ENCODE measurements at regions not wholly inside any gene's neighbourhood (a gene's known extent, or its start where the extent isn't known, plus 50 kb on each side); places are given as distances from the start of the nearest gene placed in this dataset.
A peak's percentile ranks its signal among the peaks of the same experiment; 100 is the strongest.
"Not testable (repeated sequence)": the region's sequence is repeated elsewhere in the genome, so short reads cannot be mapped to it uniquely, and the experiment has no call there.

GRCh38 chr22:15849772-15850171 lies 159.9 kb downstream of the POTEH start:
- FAIRE-seq; H3K4me1 ChIP-seq; intact Hi-C loops (cut with DNase I): not testable (repeated sequence)

GRCh38 chr22:15853716-15854373 lies 164.0 kb downstream of the POTEH start:
- H3K36me3 ChIP-seq; H3K27ac ChIP-seq; intact Hi-C loops (cut with DNase I); FAIRE-seq; H3K4me1 ChIP-seq; H3K27me3 ChIP-seq; H3K9me3 ChIP-seq; H3K4me3 ChIP-seq: not testable (repeated sequence)
- ATAC-seq, result peak in 2 of 4 donors; percentile 30 to 40
- peak in 2 of 6 donors; percentile 23 to 66 for DNase-seq
- 74 to 93% methylated on average over 9 to 10 of the region's 23 CpGs for WGBS, 2 donors

More at GRCh38 chr22:15849772-15850171, 159.9 kb downstream of the POTEH start:
- H3K27me3 ChIP-seq, H3K4me3 ChIP-seq, H3K27ac ChIP-seq, DNase-seq, H3K9me3 ChIP-seq, H3K36me3 ChIP-seq: not testable (repeated sequence)
- peak in 1 of 4 donors; percentile 11 for ATAC-seq
- 44% methylated on average over 1 of the region's 1 CpG; no CpG with 5 or more reads in 1 of the 2 donors for WGBS, 2 donors

GRCh38 chr22:15854421-15854820 lies 164.6 kb downstream of the POTEH start:
- H3K36me3 ChIP-seq; H3K27ac ChIP-seq; intact Hi-C loops (cut with DNase I); FAIRE-seq; H3K4me1 ChIP-seq; H3K27me3 ChIP-seq; H3K4me3 ChIP-seq; H3K9me3 ChIP-seq: not testable (repeated sequence)
- peak in 1 of 4 donors; percentile 42 for ATAC-seq
- peak in 3 of 6 donors; percentile 25 to 89 (median 52) for DNase-seq
- 82 to 83% methylated on average over 10 to 14 of the region's 17 CpGs for WGBS, 2 donors

- H3K36me3 ChIP-seq; H3K9me3 ChIP-seq; intact Hi-C loops (cut with DNase I); H3K27ac ChIP-seq; H3K27me3 ChIP-seq; H3K4me3 ChIP-seq; H3K4me1 ChIP-seq; FAIRE-seq: not testable (repeated sequence)
- ATAC-seq, result peak in 1 of 4 donors; percentile 14
- whole genome bisulfite sequencing, 2 donors, result 64 to 79% methylated on average over 18 to 24 of the region's 42 CpGs
- DNase-seq, result peak in 2 of 6 donors; percentile 18 to 44
Measured at GRCh38 chr22:15854978-15855377, 165.2 kb downstream of the POTEH start.

GRCh38 chr22:15880926-15881325 lies 191.1 kb downstream of the POTEH start:
- H3K36me3 ChIP-seq; FAIRE-seq; H3K27me3 ChIP-seq; intact Hi-C loops (cut with DNase I); H3K27ac ChIP-seq; H3K4me1 ChIP-seq; H3K9me3 ChIP-seq; ATAC-seq; H3K4me3 ChIP-seq: not testable (repeated sequence)
- WGBS, 2 donors, result 58 to 85% methylated on average over 2 to 4 of the region's 11 CpGs
- peak in 1 of 6 donors; percentile 9 for DNase-seq

GRCh38 chr22:15904326-15904725 lies 214.5 kb downstream of the POTEH start:
- FAIRE-seq; H3K36me3 ChIP-seq; H3K4me3 ChIP-seq; H3K4me1 ChIP-seq; H3K27ac ChIP-seq; DNase-seq; ATAC-seq; H3K27me3 ChIP-seq; intact Hi-C loops (cut with DNase I); H3K9me3 ChIP-seq: not testable (repeated sequence)
- WGBS, 2 donors, result 68 to 85% methylated on average over 1 of the region's 2 CpGs

- intact Hi-C loops (cut with DNase I); H3K27me3 ChIP-seq; H3K4me1 ChIP-seq; H3K4me3 ChIP-seq; H3K9me3 ChIP-seq; H3K27ac ChIP-seq; DNase-seq; ATAC-seq; FAIRE-seq; H3K36me3 ChIP-seq: not testable (repeated sequence)
- WGBS, 2 donors, result 71 to 78% methylated on average over 1 of the region's 1 CpG
Measured at GRCh38 chr22:15911704-15912103, 221.9 kb downstream of the POTEH start.

- intact Hi-C loops (cut with DNase I), result not testable (repeated sequence)
- 23 to 41% methylated on average over 2 of the region's 2 CpGs for WGBS, 2 donors
Measured at GRCh38 chr22:15919120-15919519, 229.3 kb downstream of the POTEH start.

GRCh38 chr22:15920941-15921340 lies 231.1 kb downstream of the POTEH start:
- H3K27ac ChIP-seq; H3K4me1 ChIP-seq; FAIRE-seq; H3K27me3 ChIP-seq; H3K9me3 ChIP-seq; intact Hi-C loops (cut with DNase I); ATAC-seq; H3K36me3 ChIP-seq; H3K4me3 ChIP-seq: not testable (repeated sequence)
- peak in 1 of 6 donors; percentile 57 for DNase-seq
- WGBS, 2 donors, result 63 to 66% methylated on average over 4 of the region's 4 CpGs

More at GRCh38 chr22:15919120-15919519, 229.3 kb downstream of the POTEH start:
- not testable (repeated sequence) for H3K9me3 ChIP-seq, H3K4me1 ChIP-seq, H3K36me3 ChIP-seq, H3K27me3 ChIP-seq, H3K4me3 ChIP-seq, H3K27ac ChIP-seq, DNase-seq, FAIRE-seq, ATAC-seq

- H3K4me1 ChIP-seq; H3K9me3 ChIP-seq; H3K27ac ChIP-seq; H3K36me3 ChIP-seq; H3K4me3 ChIP-seq; intact Hi-C loops (cut with DNase I); ATAC-seq; H3K27me3 ChIP-seq; FAIRE-seq: not testable (repeated sequence)
- peak in 1 of 6 donors; percentile 42 for DNase-seq
Measured at GRCh38 chr22:15922132-15922531, 232.3 kb downstream of the POTEH start.

GRCh38 chr22:15922666-15923065 lies 232.8 kb downstream of the POTEH start:
- ATAC-seq; H3K27me3 ChIP-seq; H3K9me3 ChIP-seq; H3K36me3 ChIP-seq; H3K4me3 ChIP-seq; FAIRE-seq; intact Hi-C loops (cut with DNase I); H3K27ac ChIP-seq; H3K4me1 ChIP-seq: not testable (repeated sequence)
- peak in 1 of 6 donors; percentile 27 for DNase-seq
- 62 to 76% methylated on average over 5 of the region's 5 CpGs for WGBS, 2 donors

GRCh38 chr22:15924820-15925219 lies 235.0 kb downstream of the POTEH start:
- H3K27me3 ChIP-seq; intact Hi-C loops (cut with DNase I); H3K9me3 ChIP-seq; H3K27ac ChIP-seq; FAIRE-seq; H3K4me1 ChIP-seq; ATAC-seq; DNase-seq; H3K36me3 ChIP-seq; H3K4me3 ChIP-seq: not testable (repeated sequence)
- 25 to 40% methylated on average over 1 of the region's 2 CpGs for WGBS, 2 donors

- H3K9me3 ChIP-seq; DNase-seq; H3K4me1 ChIP-seq; H3K27me3 ChIP-seq; H3K36me3 ChIP-seq; H3K27ac ChIP-seq; intact Hi-C loops (cut with DNase I); FAIRE-seq; ATAC-seq; H3K4me3 ChIP-seq: not testable (repeated sequence)
- 64 to 79% methylated on average over 4 of the region's 5 CpGs for WGBS, 2 donors
Measured at GRCh38 chr22:15927172-15927571, 237.3 kb downstream of the POTEH start.

Data from pancreas (tissue), 10 donors.